DOHH2 (cell line): ENCODE measurements at regions not wholly inside any gene's neighbourhood (a gene's known extent, or its start where the extent isn't known, plus 50 kb on each side); places are given as distances from the start of the nearest gene placed in this dataset.
"Not testable (repeated sequence)": the region's sequence is repeated elsewhere in the genome, so short reads cannot be mapped to it uniquely, and the experiment has no call there.

Experiments used
- EZH2phosphoT487 ChIP-seq: fragments of 200-600 bp; sonication (generic); IDR thresholded peaks from 2 replicates; pipeline ENCODE4 v1.6.1; 2017; ENCODE audit warnings: borderline replicate concordance, mild to moderate bottlenecking, antibody characterized with exemption, low read length, moderate library complexity, mixed read lengths
- TF ChIP-seq, protein P1 (sequence below): fragments of 200-600 bp; sonication (generic); IDR thresholded peaks from one replicate; pipeline ENCODE4 v1.5.1; 2014; ENCODE audit warnings: antibody characterized with exemption, mild to moderate bottlenecking, low read depth, low read length; ENCODE audit not compliant: poor library complexity, severe bottlenecking

DNA sequence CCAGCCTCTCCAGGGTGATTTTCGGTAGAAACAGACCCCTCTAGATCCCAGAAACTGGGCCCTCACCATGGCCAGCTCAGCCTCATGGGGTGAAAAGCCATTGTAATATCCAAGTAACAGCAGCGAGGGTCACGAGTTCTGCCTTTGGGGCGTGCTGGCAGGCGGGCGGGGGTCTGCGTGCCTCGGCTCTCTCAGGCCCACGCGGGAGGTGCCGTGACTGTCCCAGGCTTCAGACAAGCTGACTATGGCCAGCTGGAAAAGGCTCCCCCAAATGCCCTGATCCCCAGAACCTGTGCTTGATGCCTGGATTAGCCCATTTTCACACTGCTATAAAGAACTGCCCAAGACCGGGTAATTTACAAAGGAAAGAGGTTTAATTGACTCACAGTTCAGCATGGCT lies 160.2 kb downstream of the LAT start:
- not testable (repeated sequence) for TF ChIP-seq EZH2phosphoT487
- TF ChIP-seq, protein P1, sequence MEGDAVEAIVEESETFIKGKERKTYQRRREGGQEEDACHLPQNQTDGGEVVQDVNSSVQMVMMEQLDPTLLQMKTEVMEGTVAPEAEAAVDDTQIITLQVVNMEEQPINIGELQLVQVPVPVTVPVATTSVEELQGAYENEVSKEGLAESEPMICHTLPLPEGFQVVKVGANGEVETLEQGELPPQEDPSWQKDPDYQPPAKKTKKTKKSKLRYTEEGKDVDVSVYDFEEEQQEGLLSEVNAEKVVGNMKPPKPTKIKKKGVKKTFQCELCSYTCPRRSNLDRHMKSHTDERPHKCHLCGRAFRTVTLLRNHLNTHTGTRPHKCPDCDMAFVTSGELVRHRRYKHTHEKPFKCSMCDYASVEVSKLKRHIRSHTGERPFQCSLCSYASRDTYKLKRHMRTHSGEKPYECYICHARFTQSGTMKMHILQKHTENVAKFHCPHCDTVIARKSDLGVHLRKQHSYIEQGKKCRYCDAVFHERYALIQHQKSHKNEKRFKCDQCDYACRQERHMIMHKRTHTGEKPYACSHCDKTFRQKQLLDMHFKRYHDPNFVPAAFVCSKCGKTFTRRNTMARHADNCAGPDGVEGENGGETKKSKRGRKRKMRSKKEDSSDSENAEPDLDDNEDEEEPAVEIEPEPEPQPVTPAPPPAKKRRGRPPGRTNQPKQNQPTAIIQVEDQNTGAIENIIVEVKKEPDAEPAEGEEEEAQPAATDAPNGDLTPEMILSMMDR = not testable (repeated sequence)
